ENCODE measurements at regions not wholly inside any gene's neighbourhood (a gene's known extent, or its start where the extent isn't known, plus 50 kb on each side); places are given as distances from the start of the nearest gene placed in this dataset.

GRCh38 chr4:14532436-14532835 lies 469.8 kb upstream of the CPEB2 start:
- DNase-seq (no peak), ATAC-seq (ENCODE audit: low FRiP score in 2 of 2) (no peak)
- H3K36me3 ChIP-seq, result no peaks in the 10 kb centered on the region
- H3K4me1 ChIP-seq, result no peaks in the 10 kb centered on the region
- no peaks in the 10 kb centered on the region for H3K27me3 ChIP-seq
- TF ChIP-seq POLR2AphosphoS5 (IDR thresholded peaks at IDR 0.05) (no peak), POLR2A (IDR thresholded peaks at IDR 0.05) (no peak), EP300 (IDR thresholded peaks at IDR 0.05) (no peak), CTCF (IDR thresholded peaks at IDR 0.05) (no peak)
- no peak overlapping the region for H3K4me3 ChIP-seq
- no peaks in the 10 kb centered on the region for H3K9me3 ChIP-seq
- no peak overlapping the region for H3K27ac ChIP-seq

GRCh38 chr4:14539246-14539645 lies 463.0 kb upstream of the CPEB2 start:
- Histone ChIP-seq H3K9me3 (no peaks in the 10 kb centered on the region), H3K27ac (no peak overlapping the region), H3K4me1 (no peaks in the 10 kb centered on the region), H3K4me3 (no peak overlapping the region), H3K36me3 (no peaks in the 10 kb centered on the region), H3K27me3 (no peaks in the 10 kb centered on the region)
- 92% methylated on average over 2 of the region's 2 CpGs; no CpG with 5 or more reads in 1 of the 2 donors for WGBS, 2 donors
- ATAC-seq (ENCODE audit: low FRiP score in 2 of 2) (no peak), DNase-seq (no peak)
- TF ChIP-seq EP300 (IDR thresholded peaks at IDR 0.05), result no peak
- TF ChIP-seq POLR2A (IDR thresholded peaks at IDR 0.05), result no peak
- TF ChIP-seq CTCF (IDR thresholded peaks at IDR 0.05), result no peak
- no peak for TF ChIP-seq POLR2AphosphoS5 (IDR thresholded peaks at IDR 0.05)

GRCh38 chr4:14545163-14545562 lies 457.1 kb upstream of the CPEB2 start:
- H3K4me1 ChIP-seq, result no peaks in the 10 kb centered on the region
- no peak for TF ChIP-seq CTCF (IDR thresholded peaks at IDR 0.05)
- no peak for TF ChIP-seq POLR2AphosphoS5 (IDR thresholded peaks at IDR 0.05)
- no peak for TF ChIP-seq EP300 (IDR thresholded peaks at IDR 0.05)
- no peak for TF ChIP-seq POLR2A (IDR thresholded peaks at IDR 0.05)
- DNase-seq, result no peak
- no peak overlapping the region for H3K27ac ChIP-seq
- 89 to 92% methylated on average over 5 of the region's 5 CpGs for WGBS, 2 donors
- no peaks in the 10 kb centered on the region for H3K9me3 ChIP-seq
- H3K27me3 ChIP-seq, result no peaks in the 10 kb centered on the region
- no peak overlapping the region for H3K4me3 ChIP-seq
- ATAC-seq (ENCODE audit: low FRiP score in 2 of 2), result no peak
- no peaks in the 10 kb centered on the region for H3K36me3 ChIP-seq

- WGBS, 2 donors, result 74 to 85% methylated on average over 4 of the region's 4 CpGs
- H3K36me3 ChIP-seq, result no peaks in the 10 kb centered on the region
- H3K4me3 ChIP-seq, result no peak overlapping the region
- DNase-seq (no peak), ATAC-seq (ENCODE audit: low FRiP score in 2 of 2) (no peak)
- H3K9me3 ChIP-seq, result no peaks in the 10 kb centered on the region
- H3K27ac ChIP-seq, result no peak overlapping the region
- no peak for TF ChIP-seq CTCF (IDR thresholded peaks at IDR 0.05)
- no peak for TF ChIP-seq POLR2AphosphoS5 (IDR thresholded peaks at IDR 0.05)
- no peak for TF ChIP-seq EP300 (IDR thresholded peaks at IDR 0.05)
- no peak for TF ChIP-seq POLR2A (IDR thresholded peaks at IDR 0.05)
- H3K4me1 ChIP-seq, result no peaks in the 10 kb centered on the region
- H3K27me3 ChIP-seq, result no peaks in the 10 kb centered on the region
These were observed 456.5 kb upstream of the CPEB2 start for GRCh38 chr4:14545807-14546206.

GRCh38 chr4:14552119-14552518 lies 450.2 kb upstream of the CPEB2 start:
- Histone ChIP-seq H3K27me3 (no peaks in the 10 kb centered on the region), H3K4me1 (no peaks in the 10 kb centered on the region), H3K27ac (no peak overlapping the region), H3K4me3 (no peak overlapping the region), H3K36me3 (no peaks in the 10 kb centered on the region), H3K9me3 (no peaks in the 10 kb centered on the region)
- ATAC-seq (ENCODE audit: low FRiP score in 2 of 2) (no peak), DNase-seq (no peak)
- no peak for TF ChIP-seq POLR2A (IDR thresholded peaks at IDR 0.05)
- TF ChIP-seq POLR2AphosphoS5 (IDR thresholded peaks at IDR 0.05), result no peak
- WGBS, 2 donors, result 91 to 92% methylated on average over 6 of the region's 6 CpGs
